ENCODE measurements at regions not wholly inside any gene's neighbourhood (a gene's known extent, or its start where the extent isn't known, plus 50 kb on each side); places are given as distances from the start of the nearest gene placed in this dataset.

GRCh38 chr2:220913384-220913783, 658.7 kb downstream of the EPHA4 start:
- Histone ChIP-seq H3K36me3 (ENCODE audit: insufficient read depth, low read length) (no peaks in the 10 kb centered on the region), H3K9ac (ENCODE audit: low read depth, low read length, poor library complexity, severe bottlenecking) (no peak overlapping the region), H3K27me3 (ENCODE audit: insufficient read depth, low read length, poor library complexity, severe bottlenecking) (no peaks in the 10 kb centered on the region), H3K4me3 (ENCODE audit: low read length, poor library complexity, severe bottlenecking) (no peak overlapping the region), H3K4me2 (ENCODE audit: low read depth, low read length, poor library complexity, severe bottlenecking) (no peak overlapping the region), H3K9me2 (replicated peaks; ENCODE audit: low read depth, low read length) (no peaks in the 10 kb centered on the region), H2AFZ (ENCODE audit: low read length) (no peak overlapping the region), H3K9me3 (ENCODE audit: insufficient read depth, low read depth, low read length) (no peaks in the 10 kb centered on the region), H3K4me1 (ENCODE audit: insufficient read depth, low read length, poor library complexity, severe bottlenecking) (no peaks in the 10 kb centered on the region), H3F3A (ENCODE audit: low read depth) (no peaks in the 10 kb centered on the region), H4K20me1 (ENCODE audit: insufficient read depth, low read length, poor library complexity, severe bottlenecking) (no peaks in the 10 kb centered on the region), H3K79me2 (ENCODE audit: insufficient read depth, low read length) (no peaks in the 10 kb centered on the region)
- TF ChIP-seq, protein P1, sequence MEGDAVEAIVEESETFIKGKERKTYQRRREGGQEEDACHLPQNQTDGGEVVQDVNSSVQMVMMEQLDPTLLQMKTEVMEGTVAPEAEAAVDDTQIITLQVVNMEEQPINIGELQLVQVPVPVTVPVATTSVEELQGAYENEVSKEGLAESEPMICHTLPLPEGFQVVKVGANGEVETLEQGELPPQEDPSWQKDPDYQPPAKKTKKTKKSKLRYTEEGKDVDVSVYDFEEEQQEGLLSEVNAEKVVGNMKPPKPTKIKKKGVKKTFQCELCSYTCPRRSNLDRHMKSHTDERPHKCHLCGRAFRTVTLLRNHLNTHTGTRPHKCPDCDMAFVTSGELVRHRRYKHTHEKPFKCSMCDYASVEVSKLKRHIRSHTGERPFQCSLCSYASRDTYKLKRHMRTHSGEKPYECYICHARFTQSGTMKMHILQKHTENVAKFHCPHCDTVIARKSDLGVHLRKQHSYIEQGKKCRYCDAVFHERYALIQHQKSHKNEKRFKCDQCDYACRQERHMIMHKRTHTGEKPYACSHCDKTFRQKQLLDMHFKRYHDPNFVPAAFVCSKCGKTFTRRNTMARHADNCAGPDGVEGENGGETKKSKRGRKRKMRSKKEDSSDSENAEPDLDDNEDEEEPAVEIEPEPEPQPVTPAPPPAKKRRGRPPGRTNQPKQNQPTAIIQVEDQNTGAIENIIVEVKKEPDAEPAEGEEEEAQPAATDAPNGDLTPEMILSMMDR (conservative IDR thresholded peaks at IDR 0.05; ENCODE audit: low read length) = no peak
- no peak for TF ChIP-seq EZH2phosphoT487 (IDR thresholded peaks at IDR 0.05; ENCODE audit: borderline replicate concordance)

GRCh38 chr2:220915092-220915623, 656.9 kb downstream of the EPHA4 start:
- TF ChIP-seq EZH2phosphoT487 (IDR thresholded peaks at IDR 0.05; ENCODE audit: borderline replicate concordance) = no peak
- TF ChIP-seq, protein P1 (conservative IDR thresholded peaks at IDR 0.05; ENCODE audit: low read length) = no peak
- H3K4me1 ChIP-seq (ENCODE audit: insufficient read depth, low read length, poor library complexity, severe bottlenecking) = no peaks in the 10 kb centered on the region
- no peak overlapping the region for H3K9ac ChIP-seq (ENCODE audit: low read depth, low read length, poor library complexity, severe bottlenecking)
- no peaks in the 10 kb centered on the region for H3K27me3 ChIP-seq (ENCODE audit: insufficient read depth, low read length, poor library complexity, severe bottlenecking)
- H4K20me1 ChIP-seq (ENCODE audit: insufficient read depth, low read length, poor library complexity, severe bottlenecking) = no peaks in the 10 kb centered on the region
- no peaks in the 10 kb centered on the region for H3K36me3 ChIP-seq (ENCODE audit: insufficient read depth, low read length)
- no peaks in the 10 kb centered on the region for H3F3A ChIP-seq (ENCODE audit: low read depth)
- no peak overlapping the region for H3K4me2 ChIP-seq (ENCODE audit: low read depth, low read length, poor library complexity, severe bottlenecking)
- no peak overlapping the region for H3K4me3 ChIP-seq (ENCODE audit: low read length, poor library complexity, severe bottlenecking)
- no peaks in the 10 kb centered on the region for H3K79me2 ChIP-seq (ENCODE audit: insufficient read depth, low read length)
- no peaks in the 10 kb centered on the region for H3K9me3 ChIP-seq (ENCODE audit: insufficient read depth, low read depth, low read length)
- no peaks in the 10 kb centered on the region for H3K9me2 ChIP-seq (replicated peaks; ENCODE audit: low read depth, low read length)
- no peak overlapping the region for H2AFZ ChIP-seq (ENCODE audit: low read length)

DNA sequence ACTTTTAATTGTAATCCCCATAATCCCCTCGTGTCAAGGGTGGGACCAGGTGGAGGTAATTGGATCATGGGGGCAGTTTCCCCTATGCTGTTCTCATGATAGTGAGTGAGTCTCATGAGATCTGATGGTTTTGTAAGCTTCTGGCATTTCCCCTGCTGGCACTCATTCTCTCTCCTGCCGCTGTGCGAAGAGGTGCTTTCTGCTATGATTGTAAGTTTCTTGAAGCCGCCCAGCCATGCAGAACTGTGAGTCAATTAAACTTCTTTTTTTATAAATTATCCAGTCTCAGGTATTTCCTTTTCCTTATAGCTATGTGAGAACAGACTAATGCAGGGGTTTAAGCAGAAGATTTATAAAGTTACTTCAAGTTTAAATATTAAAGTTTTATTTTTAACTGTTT, 655.2 kb downstream of the EPHA4 start:
- no peaks in the 10 kb centered on the region for H3K9me3 ChIP-seq (ENCODE audit: insufficient read depth, low read depth, low read length)
- H3K4me2 ChIP-seq (ENCODE audit: low read depth, low read length, poor library complexity, severe bottlenecking) = no peak overlapping the region
- H3K4me3 ChIP-seq (ENCODE audit: low read length, poor library complexity, severe bottlenecking) = no peak overlapping the region
- H3K9ac ChIP-seq (ENCODE audit: low read depth, low read length, poor library complexity, severe bottlenecking) = no peak overlapping the region
- H3K27me3 ChIP-seq (ENCODE audit: insufficient read depth, low read length, poor library complexity, severe bottlenecking) = no peaks in the 10 kb centered on the region
- H3K4me1 ChIP-seq (ENCODE audit: insufficient read depth, low read length, poor library complexity, severe bottlenecking) = no peaks in the 10 kb centered on the region
- H3F3A ChIP-seq (ENCODE audit: low read depth) = no peaks in the 10 kb centered on the region
- no peak for TF ChIP-seq EZH2phosphoT487 (IDR thresholded peaks at IDR 0.05; ENCODE audit: borderline replicate concordance)
- TF ChIP-seq, protein P1 (conservative IDR thresholded peaks at IDR 0.05; ENCODE audit: low read length) = no peak
- H2AFZ ChIP-seq (ENCODE audit: low read length) = no peak overlapping the region
- H3K9me2 ChIP-seq (replicated peaks; ENCODE audit: low read depth, low read length) = no peaks in the 10 kb centered on the region
- no peaks in the 10 kb centered on the region for H4K20me1 ChIP-seq (ENCODE audit: insufficient read depth, low read length, poor library complexity, severe bottlenecking)
- no peaks in the 10 kb centered on the region for H3K79me2 ChIP-seq (ENCODE audit: insufficient read depth, low read length)
- no peaks in the 10 kb centered on the region for H3K36me3 ChIP-seq (ENCODE audit: insufficient read depth, low read length)

Data from Loucy (cell line).